Osteocyte (in vitro differentiated cells): ENCODE measurements at regions not wholly inside any gene's neighbourhood (a gene's known extent, or its start where the extent isn't known, plus 50 kb on each side); places are given as distances from the start of the nearest gene placed in this dataset.

Experiments used
- DNase-seq: peaks from one replicate; pipeline ENCODE4 v3.0.0; 2021; ENCODE audit warnings: mixed read lengths; ENCODE audit not compliant: unreplicated experiment; ENCODE audit errors: extremely low spot score
- H3K27ac Mint-ChIP-seq: one replicate; pipeline ENCODE4 v1.8.0; 2021; ENCODE audit warnings: mild to moderate bottlenecking, mixed read lengths; ENCODE audit not compliant: unreplicated experiment
- H3K27me3 Mint-ChIP-seq: one replicate; pipeline ENCODE4 v1.8.0; 2021; ENCODE audit warnings: mixed read lengths; ENCODE audit not compliant: unreplicated experiment
- H3K36me3 Mint-ChIP-seq: one replicate; pipeline ENCODE4 v1.8.0; 2021; ENCODE audit warnings: mixed read lengths; ENCODE audit not compliant: unreplicated experiment
- H3K4me1 Mint-ChIP-seq: one replicate; pipeline ENCODE4 v1.8.0; 2021; ENCODE audit warnings: mixed read lengths; ENCODE audit not compliant: unreplicated experiment
- H3K4me3 Mint-ChIP-seq: one replicate; pipeline ENCODE4 v1.8.0; 2021; ENCODE audit warnings: mild to moderate bottlenecking, moderate library complexity, mixed read lengths; ENCODE audit not compliant: unreplicated experiment
- H3K9me3 Mint-ChIP-seq: one replicate; pipeline ENCODE4 v1.8.0; 2021; ENCODE audit warnings: mixed read lengths; ENCODE audit not compliant: unreplicated experiment
- CTCF ChIP-seq: fragments of 200-600 bp; sonication (generic); IDR thresholded peaks from 2 replicates; pipeline ENCODE4 v1.5.0; 2021; ENCODE audit warnings: antibody characterized with exemption, mild to moderate bottlenecking, moderate library complexity

- peaks cover 18% of the 10 kb centered on the region for H3K4me1 Mint-ChIP-seq
- H3K27ac Mint-ChIP-seq, result peak overlapping the region; percentile 43
- H3K27me3 Mint-ChIP-seq, result no peaks in the 10 kb centered on the region
- DNase-seq, result no peak
- no peak for TF ChIP-seq CTCF
- no peak overlapping the region for H3K4me3 Mint-ChIP-seq
- peaks cover 6% of the 10 kb centered on the region for H3K36me3 Mint-ChIP-seq
- peaks cover 16% of the 10 kb centered on the region for H3K9me3 Mint-ChIP-seq
These were observed 94.1 kb upstream of the CYP1B1 start for GRCh38 chr2:38170067-38170466.

DNA sequence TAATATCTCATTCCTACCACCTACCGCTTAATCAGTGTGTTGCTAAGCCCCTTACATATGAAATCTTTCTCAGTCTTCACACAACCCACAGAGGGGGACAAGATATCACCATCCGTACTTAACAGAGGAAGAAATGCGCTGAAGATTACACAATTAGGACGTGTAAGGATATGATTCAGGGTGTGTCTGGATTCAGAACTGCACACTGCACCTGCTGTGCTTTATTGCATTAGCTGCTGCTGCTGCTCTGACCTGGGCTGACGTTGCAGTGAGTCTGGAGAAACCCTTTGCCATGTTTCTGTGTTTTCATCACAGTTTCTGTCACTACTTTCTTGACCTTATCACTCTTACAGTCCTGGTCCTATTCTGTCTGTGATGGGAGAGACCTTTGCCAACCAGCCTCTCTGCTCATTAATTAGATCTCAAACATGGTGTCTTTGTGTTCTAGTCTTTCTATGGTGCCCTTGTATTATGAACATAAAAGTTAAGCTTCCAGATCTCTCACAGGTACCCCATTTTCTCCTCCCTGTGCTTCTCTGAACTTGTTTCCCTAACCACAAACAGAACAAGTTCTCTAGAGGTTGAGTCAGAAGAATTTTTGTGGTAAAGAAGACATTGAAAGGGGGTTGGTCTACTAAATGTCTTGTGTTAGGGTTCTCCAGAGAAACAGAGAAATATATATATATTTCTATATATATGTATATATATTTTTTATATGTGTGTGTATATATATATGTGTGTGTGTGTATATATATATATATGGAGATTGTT, 92.9 kb upstream of the CYP1B1 start:
- no peak overlapping the region for H3K4me3 Mint-ChIP-seq
- no peak for DNase-seq
- H3K27ac Mint-ChIP-seq, result no peak overlapping the region
- H3K36me3 Mint-ChIP-seq, result peaks cover 6% of the 10 kb centered on the region
- H3K27me3 Mint-ChIP-seq, result no peaks in the 10 kb centered on the region
- peaks cover 18% of the 10 kb centered on the region for H3K4me1 Mint-ChIP-seq
- TF ChIP-seq CTCF, result no peak
- peaks cover 16% of the 10 kb centered on the region for H3K9me3 Mint-ChIP-seq

GRCh38 chr2:38167968-38168350, 92.0 kb upstream of the CYP1B1 start:
- TF ChIP-seq CTCF, result no peak
- H3K9me3 Mint-ChIP-seq, result peaks cover 16% of the 10 kb centered on the region
- H3K27me3 Mint-ChIP-seq, result no peaks in the 10 kb centered on the region
- peaks cover 20% of the 10 kb centered on the region for H3K4me1 Mint-ChIP-seq
- no peak for DNase-seq
- peaks cover 6% of the 10 kb centered on the region for H3K36me3 Mint-ChIP-seq
- H3K27ac Mint-ChIP-seq, result no peak overlapping the region
- H3K4me3 Mint-ChIP-seq, result no peak overlapping the region

DNA sequence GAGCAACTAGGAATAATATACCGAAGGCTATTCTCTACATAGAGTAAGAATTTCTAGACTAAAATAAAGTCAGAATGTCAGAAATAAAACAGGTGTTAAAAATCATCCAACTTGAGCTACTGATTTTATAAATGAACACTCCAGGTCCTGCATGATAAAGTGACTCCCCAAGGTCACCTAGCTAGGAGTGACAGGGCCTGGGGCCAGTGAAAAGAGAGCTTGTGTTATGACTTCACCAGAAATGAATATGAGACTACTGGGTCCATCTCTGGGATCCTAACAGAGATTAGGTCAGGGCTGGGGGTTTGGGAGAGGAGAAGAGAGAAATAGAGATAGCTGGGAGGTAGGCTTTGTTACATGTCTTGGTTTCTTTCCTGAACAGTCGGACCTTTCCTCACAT, 89.7 kb upstream of the CYP1B1 start:
- H3K36me3 Mint-ChIP-seq, result peaks cover 4% of the 10 kb centered on the region
- no peak overlapping the region for H3K4me3 Mint-ChIP-seq
- H3K4me1 Mint-ChIP-seq, result peaks cover 13% of the 10 kb centered on the region
- H3K27me3 Mint-ChIP-seq, result peaks cover 2% of the 10 kb centered on the region
- no peak for TF ChIP-seq CTCF
- H3K9me3 Mint-ChIP-seq, result peaks cover 8% of the 10 kb centered on the region
- no peak for DNase-seq
- no peak overlapping the region for H3K27ac Mint-ChIP-seq

GRCh38 chr2:38164881-38165280, 88.9 kb upstream of the CYP1B1 start:
- Mint-ChIP-seq H3K4me1 (peaks cover 9% of the 10 kb centered on the region), H3K4me3 (no peak overlapping the region), H3K9me3 (no peaks in the 10 kb centered on the region), H3K27ac (no peak overlapping the region), H3K27me3 (peaks cover 2% of the 10 kb centered on the region), H3K36me3 (peaks cover under 1% of the 10 kb centered on the region)
- no peak for DNase-seq
- no peak for TF ChIP-seq CTCF
